Spleen (tissue), 7 donors: ENCODE measurements at regions not wholly inside any gene's neighbourhood (a gene's known extent, or its start where the extent isn't known, plus 50 kb on each side); places are given as distances from the start of the nearest gene placed in this dataset.

Experiments
- POLR2A ChIP-seq, 3 donors: fragments of 450-650 bp; IDR thresholded peaks; one replicate each; pipeline ENCODE4 v1.5.1; 2017; ENCODE audit warnings: antibody characterized with exemption in 3 of 3, mild to moderate bottlenecking in 1 of 3
- POLR2AphosphoS5 ChIP-seq, 3 donors: sonication (generic); formaldehyde crosslinking; IDR thresholded peaks; one replicate each; pipeline ENCODE4 v1.5.1; 2017; ENCODE audit warnings: antibody characterized with exemption in 3 of 3
- TF ChIP-seq, protein P1 (sequence below), 11 experiments: fragments of 200-600 bp in 7 of 11; fragments of 450-650 bp in 4 of 11; sonication (generic) in 4 of 11; IDR thresholded peaks in 8 of 11; conservative IDR thresholded peaks in 3 of 11; 1 replicate in 7 of 11; 2 replicates in 4 of 11; pipeline versions ENCODE4 v1.4.0 to v1.8.0; 2016 to 2021; ENCODE audit warnings: antibody characterized with exemption in 11 of 11, inconsistent platforms in 4 of 11, mild to moderate bottlenecking in 1 of 11
- donor health status: DM: no; HTN: no; CAD: no; lungs with moderate emphysema.
- donor health status: DM: no; HTN: no; CAD: no.
- donor health status: DM: no; HTN: no; CAD: no.

- TF ChIP-seq, protein P1, sequence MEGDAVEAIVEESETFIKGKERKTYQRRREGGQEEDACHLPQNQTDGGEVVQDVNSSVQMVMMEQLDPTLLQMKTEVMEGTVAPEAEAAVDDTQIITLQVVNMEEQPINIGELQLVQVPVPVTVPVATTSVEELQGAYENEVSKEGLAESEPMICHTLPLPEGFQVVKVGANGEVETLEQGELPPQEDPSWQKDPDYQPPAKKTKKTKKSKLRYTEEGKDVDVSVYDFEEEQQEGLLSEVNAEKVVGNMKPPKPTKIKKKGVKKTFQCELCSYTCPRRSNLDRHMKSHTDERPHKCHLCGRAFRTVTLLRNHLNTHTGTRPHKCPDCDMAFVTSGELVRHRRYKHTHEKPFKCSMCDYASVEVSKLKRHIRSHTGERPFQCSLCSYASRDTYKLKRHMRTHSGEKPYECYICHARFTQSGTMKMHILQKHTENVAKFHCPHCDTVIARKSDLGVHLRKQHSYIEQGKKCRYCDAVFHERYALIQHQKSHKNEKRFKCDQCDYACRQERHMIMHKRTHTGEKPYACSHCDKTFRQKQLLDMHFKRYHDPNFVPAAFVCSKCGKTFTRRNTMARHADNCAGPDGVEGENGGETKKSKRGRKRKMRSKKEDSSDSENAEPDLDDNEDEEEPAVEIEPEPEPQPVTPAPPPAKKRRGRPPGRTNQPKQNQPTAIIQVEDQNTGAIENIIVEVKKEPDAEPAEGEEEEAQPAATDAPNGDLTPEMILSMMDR (IDR thresholded peaks at IDR 0.05 in 8 of 11, conservative IDR thresholded peaks at IDR 0.05 in 3 of 11): no peak
- TF ChIP-seq POLR2A (IDR thresholded peaks at IDR 0.05) (no peak), POLR2AphosphoS5 (IDR thresholded peaks at IDR 0.05) (no peak)
These were observed 845.2 kb downstream of the PCDH18 start for GRCh38 chr4:136687118-136687517.
